ENCODE measurements at regions not wholly inside any gene's neighbourhood (a gene's known extent, or its start where the extent isn't known, plus 50 kb on each side); places are given as distances from the start of the nearest gene placed in this dataset.

DNA sequence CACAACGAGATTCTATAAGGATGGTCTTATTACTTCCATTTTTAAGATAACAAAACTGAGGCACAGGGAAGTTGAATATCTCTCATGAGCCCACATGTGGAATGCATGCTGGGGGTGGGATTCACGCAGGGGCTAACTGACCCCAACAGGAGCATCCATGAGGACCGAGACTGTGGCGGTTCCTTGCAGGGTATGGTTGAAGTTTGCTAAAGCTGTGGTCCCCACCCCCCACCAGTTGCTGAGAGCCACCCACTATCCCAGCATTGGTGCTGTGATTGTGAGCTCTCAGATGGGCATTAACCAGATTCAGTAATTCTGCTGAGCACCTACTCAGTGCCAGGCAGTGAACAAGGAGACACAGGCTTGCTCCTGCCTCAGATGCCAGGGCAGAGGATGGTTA lies 116.0 kb upstream of the TEX51 start:
- TF ChIP-seq POLR2A (IDR thresholded peaks at IDR 0.05) (no peak), CTCF (IDR thresholded peaks at IDR 0.05) (no peak), EP300 (IDR thresholded peaks at IDR 0.05) (no peak)
